Inferior parietal cortex (tissue), 1 donor: ENCODE measurements at regions not wholly inside any gene's neighbourhood (a gene's known extent, or its start where the extent isn't known, plus 50 kb on each side); places are given as distances from the start of the nearest gene placed in this dataset.
A peak's percentile ranks its signal among the peaks of the same experiment; 100 is the strongest.

Source experiments
- DNase-seq: peaks from one replicate; pipeline ENCODE4 v3.0.0-alpha.2; 2016; ENCODE audit errors: extremely low spot score

DNA sequence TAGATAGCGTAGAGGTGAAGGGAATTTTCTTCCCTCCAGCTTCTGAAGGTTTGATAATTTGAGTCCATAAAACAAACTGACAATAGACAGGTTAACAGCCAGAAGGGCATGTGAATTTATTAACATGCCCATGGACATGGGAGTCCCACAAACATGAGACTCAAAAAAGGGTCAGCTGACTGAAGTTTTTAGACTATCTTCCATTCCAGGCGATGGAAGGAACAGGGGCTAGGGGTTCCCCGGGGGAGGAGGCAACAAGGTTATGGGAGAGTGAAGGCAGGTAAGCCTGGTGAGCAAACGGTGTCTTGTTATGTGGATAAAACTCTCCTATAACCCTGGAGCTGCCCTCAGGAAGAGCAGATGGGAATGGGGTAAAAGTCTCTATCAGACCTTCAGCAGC lies 81.5 kb upstream of the SORBS2 start:
- DNase-seq = no peak

- DNase-seq = no peak
Measured at GRCh38 chr4:185894481-185894880, 82.5 kb upstream of the SORBS2 start.

DNA sequence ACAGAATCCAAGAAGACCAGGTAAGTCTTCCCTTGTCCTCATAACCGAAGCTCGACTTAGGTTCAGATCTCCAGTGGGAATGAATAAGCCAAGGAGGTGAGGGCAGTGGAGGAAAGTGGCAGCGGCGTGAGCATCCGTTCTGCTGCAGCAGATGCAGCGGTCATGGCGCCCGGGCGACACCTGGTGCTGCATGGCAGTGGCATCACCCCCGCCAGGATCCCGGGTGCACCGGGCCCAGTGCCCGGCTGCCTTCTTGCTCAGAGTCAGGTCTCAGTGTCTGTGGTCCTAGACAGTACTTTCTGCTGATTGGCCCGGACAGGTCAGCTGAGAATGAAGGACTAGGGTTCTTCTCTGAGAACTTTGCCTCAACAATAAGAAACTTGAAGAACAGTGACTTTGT lies 83.4 kb upstream of the SORBS2 start:
- DNase-seq = no peak

DNA sequence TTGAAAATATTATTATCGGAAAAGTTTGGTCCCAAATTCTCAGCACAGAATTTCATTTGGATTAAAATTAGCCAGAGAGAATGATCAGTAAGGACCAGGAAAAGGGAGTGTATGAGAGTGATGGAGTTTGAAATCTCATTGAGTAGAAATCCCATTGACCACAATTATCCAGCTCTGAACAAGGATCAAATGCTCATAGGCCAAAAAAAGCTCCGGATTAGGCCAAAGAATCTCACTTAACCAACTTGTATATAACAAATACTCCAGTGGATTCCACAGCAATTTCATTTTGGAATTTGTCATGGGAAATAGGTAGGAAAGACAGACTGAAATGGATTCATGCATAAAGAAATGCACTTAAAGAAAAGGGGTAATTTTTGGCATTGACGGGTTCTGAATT lies 83.9 kb upstream of the SORBS2 start:
- no peak for DNase-seq

- no peak for DNase-seq
Measured at GRCh38 chr4:185896817-185897488, 85.0 kb upstream of the SORBS2 start.

DNA sequence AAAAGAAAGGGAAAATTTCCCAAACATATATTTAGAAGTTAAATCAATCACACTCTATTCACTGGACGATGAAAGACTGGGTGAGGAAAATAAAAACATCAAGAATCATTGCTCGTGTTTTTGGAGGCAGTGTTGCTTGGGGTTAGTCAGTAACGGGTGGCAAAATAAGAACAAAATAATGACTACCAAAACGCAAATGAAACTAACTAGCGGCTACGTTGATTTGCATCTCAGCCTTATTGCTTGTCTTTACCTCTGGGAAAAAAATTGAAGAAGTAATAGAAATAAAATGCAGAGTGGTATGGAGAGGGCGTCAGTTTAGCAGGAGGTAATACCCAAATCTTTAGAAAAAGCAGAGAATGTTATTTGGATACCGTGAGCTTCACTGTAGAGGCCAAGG lies 86.4 kb upstream of the SORBS2 start:
- DNase-seq = no peak

DNA sequence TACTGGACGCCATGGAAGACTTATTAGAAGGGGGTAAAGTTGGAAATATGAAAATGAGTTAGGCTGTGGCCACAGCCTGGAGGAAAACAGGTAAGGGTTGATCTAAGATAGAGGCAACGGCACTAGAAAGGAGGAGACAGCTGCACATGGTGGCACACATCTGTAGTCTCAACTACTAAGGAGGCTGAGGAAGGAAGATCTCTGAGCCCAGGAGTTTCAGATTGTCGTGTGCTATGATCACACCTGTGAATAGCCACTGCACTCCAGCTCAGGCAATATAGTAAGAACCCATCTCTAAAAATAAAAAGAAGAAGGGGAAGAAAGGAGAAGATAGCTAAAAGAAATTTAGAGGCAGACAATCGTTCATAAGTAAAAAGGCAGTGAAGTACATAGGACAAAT lies 87.8 kb upstream of the SORBS2 start:
- no peak for DNase-seq

DNA sequence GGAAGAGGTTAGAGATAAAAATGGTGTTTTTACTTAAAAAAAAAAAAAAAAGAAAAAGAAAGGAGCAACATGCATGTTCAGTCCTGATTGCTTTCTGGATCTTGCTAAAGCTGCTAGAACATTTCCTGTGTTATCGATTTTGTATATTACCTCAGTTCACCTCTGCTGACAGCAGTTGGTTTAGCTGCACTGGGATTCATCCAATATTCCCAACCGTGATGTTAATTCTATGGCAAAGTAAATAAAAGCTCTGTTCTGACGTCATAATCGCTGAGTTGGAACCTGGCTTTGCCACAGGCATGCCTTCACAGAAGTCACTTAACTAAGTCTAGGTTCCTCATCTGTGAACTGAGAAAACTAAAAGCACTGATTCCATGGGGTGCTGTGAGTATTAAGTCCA lies 90.7 kb upstream of the SORBS2 start:
- no peak for DNase-seq

- DNase-seq = no peak
Measured at GRCh38 chr4:185903205-185903604, 91.2 kb upstream of the SORBS2 start.

GRCh38 chr4:185904381-185904780 lies 92.4 kb upstream of the SORBS2 start:
- DNase-seq = no peak

DNA sequence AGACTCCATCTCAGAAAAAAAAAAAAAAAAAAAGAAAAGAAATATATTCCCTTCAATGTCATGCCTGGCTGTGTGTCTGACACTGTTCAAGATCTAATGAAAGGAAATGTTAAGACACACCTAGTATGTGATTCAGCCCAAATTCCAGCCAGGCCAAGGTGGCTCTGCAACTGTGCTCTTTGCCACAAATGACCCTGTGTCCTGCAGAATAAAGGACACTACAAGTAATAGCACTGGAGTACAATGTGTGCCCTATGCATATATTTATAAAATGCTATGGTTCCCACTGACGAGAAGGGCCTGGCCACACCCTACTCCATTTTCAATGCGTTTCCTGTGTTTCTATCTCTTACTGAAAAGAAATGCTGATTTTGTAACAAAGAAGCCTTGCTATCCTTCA lies 98.0 kb upstream of the SORBS2 start:
- DNase-seq = no peak

GRCh38 chr4:185911556-185912064 lies 99.6 kb upstream of the SORBS2 start:
- no peak for DNase-seq

DNA sequence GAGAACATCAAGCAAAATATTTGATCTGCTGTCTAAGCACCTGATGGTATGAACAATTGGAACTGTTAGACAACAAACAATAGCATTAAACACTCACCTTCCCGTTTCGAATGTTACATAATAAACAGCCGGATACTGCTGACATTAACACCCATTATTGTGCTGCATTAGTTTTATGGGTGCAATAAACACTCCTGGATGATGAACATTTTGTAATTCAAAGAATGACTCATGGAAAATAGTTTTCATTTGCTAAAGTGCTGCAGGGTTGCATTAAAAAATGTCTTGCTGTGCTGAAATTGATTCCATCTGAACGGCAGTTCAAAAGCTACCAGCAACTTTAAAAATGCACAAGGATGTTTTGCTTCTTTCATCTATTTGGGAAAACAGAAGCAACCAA lies 100.8 kb upstream of the SORBS2 start:
- no peak for DNase-seq

DNA sequence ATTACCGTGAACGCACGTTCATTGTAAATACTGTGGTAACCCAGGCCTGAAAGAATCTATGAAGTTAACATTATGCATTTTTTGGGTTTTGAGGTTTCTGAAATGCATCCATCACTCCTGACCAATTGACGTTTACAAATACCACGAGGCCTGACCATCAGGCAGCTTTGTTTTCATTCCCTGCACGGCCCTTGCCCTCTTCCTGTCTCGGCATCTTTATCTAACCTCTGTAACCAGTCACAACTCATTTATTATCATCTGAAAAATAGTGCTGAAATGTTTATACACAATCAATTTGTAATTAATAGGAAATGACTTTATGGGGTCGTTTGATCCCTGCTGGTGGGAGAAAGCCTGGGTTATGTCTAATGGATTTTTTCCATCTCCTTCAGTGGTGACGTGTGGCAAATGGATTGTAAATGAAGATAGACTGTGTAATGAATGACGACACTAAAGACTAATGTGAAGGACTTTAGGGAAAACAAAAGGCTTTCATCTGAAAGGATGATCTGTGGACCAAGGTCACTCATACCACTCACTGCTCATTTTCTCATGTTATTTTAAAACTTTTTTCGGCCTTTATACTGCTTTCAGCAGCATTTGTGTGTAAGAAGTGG lies 102.7 kb upstream of the SORBS2 start:
- no peak for DNase-seq

DNA sequence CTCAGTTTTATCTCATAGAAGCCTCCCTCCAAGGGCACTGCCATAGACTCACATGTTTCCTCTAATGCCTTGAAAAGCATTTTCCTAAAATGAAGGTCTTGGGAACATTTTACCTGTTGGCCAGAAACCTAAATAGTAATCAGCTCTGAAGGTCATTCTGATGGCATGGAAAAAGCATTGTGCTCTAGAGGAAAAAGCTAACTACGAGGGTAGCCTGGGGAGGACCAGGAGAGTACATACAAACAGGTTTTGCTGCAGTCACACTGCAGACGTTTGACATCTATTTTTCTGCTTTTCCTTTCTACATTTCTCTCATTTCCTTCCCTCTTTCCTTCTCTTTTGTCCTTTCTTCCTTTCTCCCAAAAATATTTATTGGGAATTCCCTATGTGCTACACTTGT lies 103.3 kb upstream of the SORBS2 start:
- DNase-seq = no peak

GRCh38 chr4:185915817-185916216 lies 103.8 kb upstream of the SORBS2 start:
- no peak for DNase-seq

DNA sequence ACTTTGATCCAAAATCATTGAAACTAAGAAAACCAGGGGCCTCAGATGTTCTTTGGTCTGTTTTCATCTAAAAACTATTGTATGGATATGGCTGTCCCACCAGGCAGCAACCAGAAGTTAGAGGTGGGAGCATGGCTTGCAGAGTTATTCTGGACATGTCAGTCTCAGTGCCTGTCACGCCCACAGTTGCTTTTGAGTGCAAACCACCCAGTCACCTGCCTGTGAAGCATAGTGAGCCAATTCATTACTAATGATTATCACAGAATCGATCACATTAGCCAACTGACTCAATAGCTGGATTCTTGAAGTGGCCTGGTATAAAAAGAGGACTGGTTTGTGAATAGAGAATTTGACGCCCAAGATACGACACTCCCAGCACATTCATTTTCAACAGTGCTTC lies 104.2 kb upstream of the SORBS2 start:
- no peak for DNase-seq

GRCh38 chr4:185916683-185917082 lies 104.7 kb upstream of the SORBS2 start:
- no peak for DNase-seq

GRCh38 chr4:185919107-185919506 lies 107.1 kb upstream of the SORBS2 start:
- DNase-seq = peak; percentile 36

DNA sequence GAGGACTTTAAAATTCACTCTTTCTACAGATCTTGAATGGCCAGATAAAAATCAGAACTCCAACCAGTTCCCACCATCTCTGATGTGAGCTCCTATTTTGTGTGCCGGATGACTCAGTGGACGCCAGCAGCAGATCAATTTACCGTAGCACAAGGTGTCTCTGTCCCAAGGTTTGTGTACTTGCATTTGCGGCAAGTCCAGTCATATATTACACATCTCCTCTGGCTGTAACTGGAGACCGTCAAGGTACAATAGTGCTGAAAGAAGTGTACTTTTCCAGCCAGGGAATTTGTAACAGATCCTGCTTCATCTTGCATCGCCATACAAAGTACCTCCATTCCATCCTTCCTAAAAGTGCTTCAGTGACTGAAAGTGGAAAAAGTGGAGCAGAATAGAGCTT lies 108.2 kb upstream of the SORBS2 start:
- DNase-seq = no peak

DNA sequence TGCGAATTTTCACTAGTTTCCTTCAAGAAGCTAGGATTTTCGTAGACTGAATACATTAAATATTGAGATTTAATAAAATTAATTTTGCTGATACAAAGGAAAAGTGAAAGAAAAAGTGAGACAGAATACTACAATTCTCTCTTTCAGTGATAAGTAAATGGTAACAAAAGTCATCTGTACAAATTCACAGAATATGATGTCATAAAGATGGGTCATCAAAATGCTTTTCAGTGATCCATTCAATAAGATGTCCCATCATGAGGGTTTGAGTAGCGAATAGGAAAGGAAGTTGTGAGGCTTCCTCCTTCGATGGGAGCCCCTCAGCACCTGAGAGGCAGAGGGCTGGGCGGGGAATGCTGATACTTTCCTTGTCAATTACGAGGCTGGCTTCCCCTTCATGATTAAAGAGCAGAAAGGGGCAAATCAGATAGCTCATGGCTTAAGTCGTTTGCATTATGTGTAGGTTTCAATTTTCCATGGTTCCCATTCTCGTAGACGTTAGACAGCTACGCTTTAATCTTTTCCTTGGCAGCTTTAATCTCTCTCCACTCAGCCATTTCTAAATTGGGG lies 108.8 kb upstream of the SORBS2 start:
- no peak for DNase-seq

DNA sequence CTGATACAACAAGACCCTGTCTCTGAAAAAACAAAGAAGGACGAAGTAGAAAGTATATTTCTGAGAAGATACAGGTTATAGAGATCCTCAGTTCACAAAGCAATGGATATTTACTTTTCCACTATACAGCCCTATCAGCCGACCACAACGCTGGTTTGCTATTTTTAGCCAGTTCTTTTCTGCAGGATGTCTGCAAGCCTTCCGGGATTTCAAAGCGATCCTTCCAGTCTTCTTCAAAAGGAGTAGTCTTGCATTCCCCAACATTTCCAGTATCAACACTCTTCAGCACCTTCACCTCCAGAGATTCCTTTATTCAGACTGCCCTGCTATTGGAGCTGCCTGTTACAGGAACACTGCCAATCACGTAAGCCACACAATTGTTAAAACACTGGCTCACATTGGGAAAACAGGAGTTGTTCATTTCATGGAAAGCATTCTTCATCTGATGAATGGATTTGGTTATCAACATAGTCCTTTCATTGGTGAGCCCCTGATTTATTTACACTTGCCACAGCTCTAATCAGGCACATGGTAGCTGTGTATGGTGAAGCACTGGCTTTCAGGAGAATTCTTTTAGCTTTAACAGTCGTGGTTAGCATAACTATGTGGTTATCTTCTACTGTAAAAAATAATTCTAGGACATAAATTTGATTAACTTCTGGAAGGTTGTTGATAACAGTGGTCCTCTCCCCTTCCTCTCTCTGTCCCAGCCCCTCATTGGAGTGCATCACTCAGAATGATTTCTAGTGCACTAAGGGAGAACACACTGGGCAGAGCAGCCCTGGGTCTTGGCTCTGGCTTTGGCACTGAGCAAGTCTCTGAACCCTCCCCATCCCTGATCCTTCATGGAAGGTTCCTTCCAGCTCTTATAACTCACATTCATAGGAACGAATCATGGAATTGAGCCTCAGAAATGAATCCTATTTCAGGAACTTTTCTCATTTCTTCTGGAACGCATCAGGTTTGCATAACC lies 109.9 kb upstream of the SORBS2 start:
- DNase-seq = no peak
